ENCODE measurements at regions not wholly inside any gene's neighbourhood (a gene's known extent, or its start where the extent isn't known, plus 50 kb on each side); places are given as distances from the start of the nearest gene placed in this dataset.

DNA sequence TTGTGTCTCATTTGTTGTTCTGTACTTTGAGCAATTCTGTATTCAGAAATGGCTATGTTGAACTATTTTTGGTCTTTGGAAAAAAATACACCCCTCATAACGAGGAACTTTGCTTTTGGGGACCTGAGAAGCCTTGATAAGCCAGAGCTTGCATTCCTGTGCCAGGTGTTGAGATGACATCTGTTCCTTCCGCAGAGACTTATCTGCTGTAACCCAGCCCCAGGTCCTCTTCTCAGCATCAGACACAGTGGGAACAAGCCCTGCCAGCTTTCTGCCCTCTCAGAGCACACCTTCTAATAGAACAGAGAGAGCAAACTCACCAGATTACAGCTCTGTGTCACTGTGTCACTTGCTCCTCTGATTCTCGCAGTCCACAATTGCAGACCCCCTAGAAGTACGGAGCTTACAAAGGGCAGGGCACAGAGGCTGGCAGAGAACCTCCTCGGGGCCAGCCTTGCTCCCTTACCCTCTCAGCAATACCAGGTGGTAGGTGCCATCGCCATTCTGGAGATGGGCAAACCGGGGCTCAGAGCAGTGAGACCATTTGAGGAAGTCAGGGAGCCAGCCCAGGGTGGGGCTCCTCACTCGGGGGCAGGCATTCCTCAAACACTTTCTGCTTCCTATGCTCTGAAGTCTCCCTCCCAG is 97.4 kb downstream of the DDX1 start:
- TF ChIP-seq, protein P1, sequence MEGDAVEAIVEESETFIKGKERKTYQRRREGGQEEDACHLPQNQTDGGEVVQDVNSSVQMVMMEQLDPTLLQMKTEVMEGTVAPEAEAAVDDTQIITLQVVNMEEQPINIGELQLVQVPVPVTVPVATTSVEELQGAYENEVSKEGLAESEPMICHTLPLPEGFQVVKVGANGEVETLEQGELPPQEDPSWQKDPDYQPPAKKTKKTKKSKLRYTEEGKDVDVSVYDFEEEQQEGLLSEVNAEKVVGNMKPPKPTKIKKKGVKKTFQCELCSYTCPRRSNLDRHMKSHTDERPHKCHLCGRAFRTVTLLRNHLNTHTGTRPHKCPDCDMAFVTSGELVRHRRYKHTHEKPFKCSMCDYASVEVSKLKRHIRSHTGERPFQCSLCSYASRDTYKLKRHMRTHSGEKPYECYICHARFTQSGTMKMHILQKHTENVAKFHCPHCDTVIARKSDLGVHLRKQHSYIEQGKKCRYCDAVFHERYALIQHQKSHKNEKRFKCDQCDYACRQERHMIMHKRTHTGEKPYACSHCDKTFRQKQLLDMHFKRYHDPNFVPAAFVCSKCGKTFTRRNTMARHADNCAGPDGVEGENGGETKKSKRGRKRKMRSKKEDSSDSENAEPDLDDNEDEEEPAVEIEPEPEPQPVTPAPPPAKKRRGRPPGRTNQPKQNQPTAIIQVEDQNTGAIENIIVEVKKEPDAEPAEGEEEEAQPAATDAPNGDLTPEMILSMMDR (IDR thresholded peaks at IDR 0.05) = no peak

DNA sequence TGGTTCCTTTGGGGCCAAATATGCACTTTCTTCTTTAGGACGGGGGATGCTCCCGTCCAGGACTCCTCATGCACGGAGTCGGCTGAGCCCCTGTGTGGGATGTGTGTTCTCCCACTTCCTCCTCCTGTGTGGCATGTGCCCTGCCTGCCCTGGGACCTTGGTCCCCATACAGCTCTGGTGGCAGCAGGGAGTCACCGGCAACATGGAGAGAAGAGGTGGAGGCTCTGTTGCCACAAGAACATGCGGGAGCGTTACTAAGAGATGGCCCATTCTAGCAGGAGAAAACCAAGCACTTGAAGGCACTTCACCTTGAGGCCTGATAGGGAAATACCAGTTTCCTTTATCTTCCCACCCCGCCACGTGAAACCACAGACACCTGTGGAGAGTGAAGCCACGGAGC is 98.0 kb downstream of the DDX1 start:
- TF ChIP-seq, protein P1 (IDR thresholded peaks at IDR 0.05) = no peak

DNA sequence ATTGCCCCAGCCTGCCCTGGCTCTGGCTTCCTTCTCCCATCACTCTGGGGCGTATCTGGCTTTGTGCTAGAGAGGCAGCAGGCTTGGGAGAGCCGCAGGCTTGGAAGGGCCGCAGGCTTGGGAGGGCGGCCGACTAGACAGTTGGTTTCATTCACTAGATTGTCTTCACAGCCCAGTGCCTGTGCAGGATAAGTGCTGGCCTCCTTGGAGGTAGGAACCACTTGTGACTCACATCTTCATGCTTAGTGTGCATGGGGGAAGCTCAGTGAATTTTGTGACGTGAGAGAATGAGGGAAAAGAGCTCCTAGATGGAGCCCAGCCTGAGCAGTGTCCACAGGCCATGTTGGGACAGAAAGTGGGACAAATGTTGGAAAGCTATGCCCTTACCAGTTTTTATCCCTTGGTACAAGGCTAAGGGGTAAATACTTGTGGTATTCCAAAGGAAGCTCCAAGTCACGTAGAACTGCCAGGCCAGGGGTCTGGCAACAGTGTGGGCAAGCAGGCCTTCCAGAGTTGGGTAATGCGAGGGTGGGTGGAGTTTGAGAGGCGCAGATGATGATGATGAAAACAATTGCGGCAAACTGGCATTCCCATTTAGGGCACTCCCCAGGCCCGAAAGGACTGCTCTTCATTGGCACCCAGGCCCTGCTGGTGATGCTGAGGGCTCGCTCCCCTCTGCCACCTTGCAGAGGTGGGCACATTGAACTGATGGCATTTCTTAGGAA is 100.1 kb downstream of the DDX1 start:
- TF ChIP-seq, protein P1 (IDR thresholded peaks at IDR 0.05) = no peak

DNA sequence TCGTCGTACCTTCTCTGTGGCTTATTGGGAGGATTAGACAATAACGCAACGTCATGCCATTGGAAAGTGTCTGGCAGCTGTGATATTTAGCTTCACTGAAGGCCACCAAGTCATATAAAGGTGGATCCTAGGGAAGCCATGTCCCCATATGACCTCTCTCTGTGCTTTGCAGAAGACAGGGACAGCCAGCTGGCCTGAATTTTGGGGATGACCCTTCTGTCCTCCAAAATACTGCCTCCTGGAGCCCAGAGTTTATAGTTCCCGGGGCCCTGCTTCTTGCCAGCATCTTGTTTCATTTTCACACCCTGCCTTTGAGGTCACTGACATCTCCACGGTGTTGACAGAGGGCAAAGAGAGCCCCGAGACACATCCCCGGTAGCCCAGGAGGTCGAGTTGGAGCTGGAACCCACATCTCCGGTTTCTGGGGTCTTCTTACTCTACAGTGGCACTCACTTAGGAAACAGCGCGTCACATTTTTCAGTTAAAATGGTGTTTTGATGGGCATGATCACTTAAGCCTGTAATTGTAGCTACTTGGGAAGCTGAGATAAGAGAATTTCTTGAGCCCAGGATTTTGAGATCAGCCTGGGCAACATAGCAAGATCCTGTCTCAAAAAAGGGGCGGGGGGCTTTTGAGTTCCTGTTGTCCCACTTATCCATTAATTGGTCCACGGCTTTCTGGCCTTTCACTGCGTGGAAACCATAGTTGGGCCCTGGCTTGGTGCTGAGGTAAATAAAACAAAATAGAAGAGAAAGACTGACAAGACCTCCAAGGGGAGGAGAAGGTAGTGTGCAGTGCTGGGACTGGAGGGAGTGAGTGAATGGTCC is 101.1 kb downstream of the DDX1 start:
- TF ChIP-seq, protein P1 (IDR thresholded peaks at IDR 0.05) = no peak

DNA sequence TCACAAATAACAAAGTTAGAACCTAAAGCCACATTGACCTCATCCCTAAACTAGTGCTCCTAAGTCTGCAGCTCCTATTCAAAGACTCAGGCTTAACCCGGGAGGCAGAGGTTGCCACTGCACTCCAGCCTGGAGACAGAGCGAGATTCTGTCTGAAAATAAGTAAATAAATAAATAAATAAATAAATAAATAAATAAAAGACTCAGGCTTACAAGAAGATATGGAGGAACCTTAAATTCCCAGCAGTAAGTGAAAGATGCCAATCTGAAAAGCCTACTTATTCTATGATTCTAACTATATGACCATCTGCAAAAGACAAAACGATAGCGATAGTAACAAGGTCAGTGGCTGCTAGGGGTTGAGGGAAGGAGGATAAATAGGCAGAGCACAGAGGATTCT is 101.7 kb downstream of the DDX1 start:
- TF ChIP-seq, protein P1 (IDR thresholded peaks at IDR 0.05) = no peak

DNA sequence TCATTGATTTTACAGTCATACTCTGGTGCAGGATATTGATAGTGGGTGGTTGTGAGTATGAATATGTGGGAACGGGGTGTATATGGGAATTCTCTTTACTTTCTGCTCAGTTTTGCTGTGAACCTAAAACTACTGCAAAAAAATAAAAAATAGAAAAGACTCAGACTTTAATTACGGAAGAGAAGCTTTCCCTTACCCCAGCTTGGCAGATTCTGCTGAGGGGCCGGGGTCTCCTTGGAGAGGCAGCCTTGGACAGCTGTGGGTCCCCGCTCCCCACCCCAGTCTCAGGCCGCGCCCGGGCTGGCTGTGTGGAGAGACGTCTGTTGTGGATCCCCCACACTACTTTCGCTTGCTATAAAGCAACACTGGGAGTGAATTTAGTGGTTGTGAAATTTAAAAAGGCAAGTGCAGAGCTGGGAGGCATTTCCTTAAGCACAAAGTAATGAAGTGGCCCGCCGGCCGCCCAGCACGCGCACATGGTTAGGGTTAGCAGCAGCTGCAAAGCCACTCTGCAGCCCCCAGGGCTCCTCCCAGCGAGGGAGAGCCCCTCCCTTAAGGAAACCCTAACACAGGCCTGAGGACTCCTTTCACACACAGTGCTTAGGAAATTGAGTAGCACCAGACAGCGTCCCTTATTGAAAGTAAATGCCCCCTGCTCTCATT is 102.4 kb downstream of the DDX1 start:
- TF ChIP-seq, protein P1 (IDR thresholded peaks at IDR 0.05) = no peak

DNA sequence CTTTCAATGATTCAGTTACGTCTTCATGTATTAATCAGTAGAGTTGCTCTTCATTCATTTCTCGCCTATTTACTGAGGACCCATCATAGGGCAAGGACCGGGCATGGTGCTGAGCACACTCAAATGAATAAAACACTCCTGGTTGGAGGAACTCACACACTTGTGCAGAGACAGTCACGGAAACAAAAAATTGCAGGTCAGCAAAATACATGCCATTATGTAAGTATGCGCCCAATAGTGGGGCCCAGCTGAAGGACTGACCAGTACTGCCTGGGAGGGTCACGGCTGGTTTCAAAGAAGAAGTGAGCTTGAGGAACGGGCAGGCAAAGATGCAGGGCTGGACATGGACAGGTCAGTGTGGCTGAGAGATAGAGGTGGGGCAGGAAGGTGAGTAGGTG is 102.9 kb downstream of the DDX1 start:
- TF ChIP-seq, protein P1 (IDR thresholded peaks at IDR 0.05) = no peak

Data from LNCAP (cell line).